SK-N-SH treated with all-trans-retinoic acid at 6 μM for 48 hours (cell line): ENCODE measurements at regions not wholly inside any gene's neighbourhood (a gene's known extent, or its start where the extent isn't known, plus 50 kb on each side); places are given as distances from the start of the nearest gene placed in this dataset.

Experiments used
- ATAC-seq: fragments of 200-7000 bp; cut with Tn5 transposase; 3 replicates; pipeline ENCODE4 v1.9.1; 2020; ENCODE audit warnings: mild to moderate bottlenecking, moderate library complexity
- BACH2 ChIP-seq: fragments of 250-450 bp; sonication (Bioruptor Pico); IDR thresholded peaks from 2 replicates; pipeline ENCODE4 v1.9.0; 2021; ENCODE audit warnings: mild to moderate bottlenecking, borderline replicate concordance
- ESRRG ChIP-seq: fragments of 250-450 bp; sonication (Bioruptor Pico); IDR thresholded peaks from 2 replicates; pipeline ENCODE4 v1.6.1; 2021; ENCODE audit warnings: mild to moderate bottlenecking
- GLIS3 ChIP-seq: fragments of 250-450 bp; sonication (Bioruptor Pico); IDR thresholded peaks from 2 replicates; pipeline ENCODE4 v1.5.0; 2020; ENCODE audit warnings: mild to moderate bottlenecking, moderate library complexity
- ISL1 ChIP-seq: fragments of 250-450 bp; sonication (Bioruptor Pico); IDR thresholded peaks from 2 replicates; pipeline ENCODE4 v2.1.2; 2022; ENCODE audit warnings: mild to moderate bottlenecking, moderate library complexity
- OSR1 ChIP-seq: fragments of 250-450 bp; sonication (Bioruptor Pico); IDR thresholded peaks from 2 replicates; pipeline ENCODE4 v1.8.0; 2022; ENCODE audit warnings: moderate library complexity, mild to moderate bottlenecking, inconsistent platforms
- PPARA ChIP-seq: fragments of 250-450 bp; sonication (Bioruptor Pico); IDR thresholded peaks from 2 replicates; pipeline ENCODE4 v1.5.0; 2020; ENCODE audit warnings: mild to moderate bottlenecking, borderline replicate concordance
- RARB ChIP-seq: fragments of 250-450 bp; sonication (Bioruptor Pico); IDR thresholded peaks from 2 replicates; pipeline ENCODE4 v1.8.0; 2021; ENCODE audit warnings: mild to moderate bottlenecking, moderate library complexity
- TCF4 ChIP-seq: fragments of 250-450 bp; sonication (Bioruptor Pico); IDR thresholded peaks from 2 replicates; pipeline ENCODE4 v1.8.0; 2021; ENCODE audit warnings: mild to moderate bottlenecking, moderate library complexity, borderline replicate concordance
- TOX ChIP-seq: fragments of 250-450 bp; sonication (Bioruptor Pico); IDR thresholded peaks from 2 replicates; pipeline ENCODE4 v1.8.0; 2021; ENCODE audit warnings: mild to moderate bottlenecking, moderate library complexity, borderline replicate concordance
- ZC3H10 ChIP-seq: fragments of 250-450 bp; sonication (Bioruptor Pico); IDR thresholded peaks from 2 replicates; pipeline ENCODE4 v1.5.1; 2021; ENCODE audit warnings: mild to moderate bottlenecking, moderate library complexity
- ZFP3 ChIP-seq: fragments of 250-450 bp; sonication (Bioruptor Pico); IDR thresholded peaks from 2 replicates; pipeline ENCODE4 v1.5.0; 2020; ENCODE audit warnings: mild to moderate bottlenecking, moderate library complexity
- ZFP30 ChIP-seq: fragments of 450-650 bp; formaldehyde crosslinking; IDR thresholded peaks from 2 replicates; pipeline ENCODE4 v1.5.0; 2022; ENCODE audit warnings: mild to moderate bottlenecking, moderate library complexity
- ZNF565 ChIP-seq: fragments of 450-650 bp; formaldehyde crosslinking; conservative IDR thresholded peaks from 2 replicates; pipeline ENCODE4 v1.5.0; 2020; ENCODE audit warnings: low read depth, mild to moderate bottlenecking, moderate library complexity
- ZNF70 ChIP-seq: fragments of 450-650 bp; formaldehyde crosslinking; IDR thresholded peaks from 2 replicates; pipeline ENCODE4 v1.5.0; 2020; ENCODE audit warnings: mild to moderate bottlenecking, moderate library complexity
- ZNF8 ChIP-seq: fragments of 450-650 bp; formaldehyde crosslinking; IDR thresholded peaks from 2 replicates; pipeline ENCODE4 v1.5.0; 2020; ENCODE audit warnings: mild to moderate bottlenecking, moderate library complexity
- TF ChIP-seq, protein P1 (sequence below): fragments of 250-450 bp; sonication (Bioruptor Pico); IDR thresholded peaks from 2 replicates; pipeline ENCODE4 v1.8.0; 2020; ENCODE audit warnings: mild to moderate bottlenecking, moderate library complexity, borderline replicate concordance
- TF ChIP-seq, protein P2 (sequence below): fragments of 250-450 bp; sonication (Bioruptor Pico); IDR thresholded peaks from 2 replicates; pipeline ENCODE4 v1.5.0; 2020; ENCODE audit warnings: mild to moderate bottlenecking, moderate library complexity
- TF ChIP-seq, protein P3 (sequence below): fragments of 250-450 bp; sonication (Bioruptor Pico); IDR thresholded peaks from 2 replicates; pipeline ENCODE4 v1.8.0; 2021; ENCODE audit warnings: low read depth, mild to moderate bottlenecking, moderate library complexity, borderline replicate concordance
- TF ChIP-seq, protein P4 (sequence below): fragments of 250-450 bp; sonication (Bioruptor Pico); IDR thresholded peaks from 2 replicates; pipeline ENCODE4 v1.5.1; 2021; ENCODE audit warnings: mild to moderate bottlenecking, moderate library complexity

DNA sequence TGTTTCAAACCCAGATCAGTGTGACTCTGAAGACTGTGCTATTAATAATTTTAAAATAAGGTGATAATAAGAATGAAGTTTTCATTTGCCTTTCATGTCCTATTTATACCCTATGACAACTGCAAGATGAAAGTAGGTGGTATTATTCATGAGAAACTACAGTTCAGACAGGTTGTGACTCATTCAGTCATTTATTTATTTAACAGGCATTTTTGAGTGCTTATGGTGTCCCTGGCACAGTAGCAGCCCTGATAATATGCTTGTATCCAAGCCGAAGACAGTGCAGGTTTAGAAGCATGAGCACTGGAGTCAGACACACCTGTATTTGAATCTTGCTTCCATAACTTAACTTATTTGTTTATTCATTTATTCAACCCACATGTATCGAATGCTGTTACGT, 87.1 kb downstream of the FZD1 start:
- TF ChIP-seq GLIS3 (CRISPR knock-in tag) (no peak), ESRRG (CRISPR knock-in tag) (no peak), ZNF565 (CRISPR knock-in tag) (no peak), ZC3H10 (CRISPR knock-in tag) (no peak), RARB (CRISPR knock-in tag) (no peak), TOX (no peak)
- TF ChIP-seq, protein P1, sequence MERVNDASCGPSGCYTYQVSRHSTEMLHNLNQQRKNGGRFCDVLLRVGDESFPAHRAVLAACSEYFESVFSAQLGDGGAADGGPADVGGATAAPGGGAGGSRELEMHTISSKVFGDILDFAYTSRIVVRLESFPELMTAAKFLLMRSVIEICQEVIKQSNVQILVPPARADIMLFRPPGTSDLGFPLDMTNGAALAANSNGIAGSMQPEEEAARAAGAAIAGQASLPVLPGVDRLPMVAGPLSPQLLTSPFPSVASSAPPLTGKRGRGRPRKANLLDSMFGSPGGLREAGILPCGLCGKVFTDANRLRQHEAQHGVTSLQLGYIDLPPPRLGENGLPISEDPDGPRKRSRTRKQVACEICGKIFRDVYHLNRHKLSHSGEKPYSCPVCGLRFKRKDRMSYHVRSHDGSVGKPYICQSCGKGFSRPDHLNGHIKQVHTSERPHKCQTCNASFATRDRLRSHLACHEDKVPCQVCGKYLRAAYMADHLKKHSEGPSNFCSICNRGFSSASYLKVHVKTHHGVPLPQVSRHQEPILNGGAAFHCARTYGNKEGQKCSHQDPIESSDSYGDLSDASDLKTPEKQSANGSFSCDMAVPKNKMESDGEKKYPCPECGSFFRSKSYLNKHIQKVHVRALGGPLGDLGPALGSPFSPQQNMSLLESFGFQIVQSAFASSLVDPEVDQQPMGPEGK (CRISPR knock-in tag) = no peak
- TF ChIP-seq, protein P2, sequence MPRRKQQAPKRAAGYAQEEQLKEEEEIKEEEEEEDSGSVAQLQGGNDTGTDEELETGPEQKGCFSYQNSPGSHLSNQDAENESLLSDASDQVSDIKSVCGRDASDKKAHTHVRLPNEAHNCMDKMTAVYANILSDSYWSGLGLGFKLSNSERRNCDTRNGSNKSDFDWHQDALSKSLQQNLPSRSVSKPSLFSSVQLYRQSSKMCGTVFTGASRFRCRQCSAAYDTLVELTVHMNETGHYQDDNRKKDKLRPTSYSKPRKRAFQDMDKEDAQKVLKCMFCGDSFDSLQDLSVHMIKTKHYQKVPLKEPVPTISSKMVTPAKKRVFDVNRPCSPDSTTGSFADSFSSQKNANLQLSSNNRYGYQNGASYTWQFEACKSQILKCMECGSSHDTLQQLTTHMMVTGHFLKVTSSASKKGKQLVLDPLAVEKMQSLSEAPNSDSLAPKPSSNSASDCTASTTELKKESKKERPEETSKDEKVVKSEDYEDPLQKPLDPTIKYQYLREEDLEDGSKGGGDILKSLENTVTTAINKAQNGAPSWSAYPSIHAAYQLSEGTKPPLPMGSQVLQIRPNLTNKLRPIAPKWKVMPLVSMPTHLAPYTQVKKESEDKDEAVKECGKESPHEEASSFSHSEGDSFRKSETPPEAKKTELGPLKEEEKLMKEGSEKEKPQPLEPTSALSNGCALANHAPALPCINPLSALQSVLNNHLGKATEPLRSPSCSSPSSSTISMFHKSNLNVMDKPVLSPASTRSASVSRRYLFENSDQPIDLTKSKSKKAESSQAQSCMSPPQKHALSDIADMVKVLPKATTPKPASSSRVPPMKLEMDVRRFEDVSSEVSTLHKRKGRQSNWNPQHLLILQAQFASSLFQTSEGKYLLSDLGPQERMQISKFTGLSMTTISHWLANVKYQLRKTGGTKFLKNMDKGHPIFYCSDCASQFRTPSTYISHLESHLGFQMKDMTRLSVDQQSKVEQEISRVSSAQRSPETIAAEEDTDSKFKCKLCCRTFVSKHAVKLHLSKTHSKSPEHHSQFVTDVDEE = no peak
- ATAC-seq = no peak

DNA sequence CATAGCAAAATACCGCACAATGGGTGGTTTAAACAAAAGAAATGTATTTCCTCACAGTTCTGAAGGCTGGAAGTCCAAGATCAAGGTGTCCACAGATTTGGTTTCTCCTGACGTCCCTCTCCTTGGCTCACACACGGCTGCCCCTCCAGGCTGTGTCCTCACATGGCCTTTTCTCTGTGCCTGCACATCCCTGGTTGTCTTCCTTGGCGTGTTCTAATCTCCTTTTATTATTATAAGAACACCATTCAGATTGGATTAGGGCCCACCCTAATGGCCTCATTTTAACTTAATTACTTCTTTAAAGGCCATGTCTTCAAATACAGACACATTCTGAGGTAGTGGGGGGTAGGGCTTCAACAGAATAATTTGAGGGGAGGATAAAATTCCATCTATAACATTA, 87.9 kb downstream of the FZD1 start:
- no peak for ATAC-seq
- no peak for TF ChIP-seq PPARA
- TF ChIP-seq ZNF565 (CRISPR knock-in tag) = no peak
- TF ChIP-seq, protein P3, sequence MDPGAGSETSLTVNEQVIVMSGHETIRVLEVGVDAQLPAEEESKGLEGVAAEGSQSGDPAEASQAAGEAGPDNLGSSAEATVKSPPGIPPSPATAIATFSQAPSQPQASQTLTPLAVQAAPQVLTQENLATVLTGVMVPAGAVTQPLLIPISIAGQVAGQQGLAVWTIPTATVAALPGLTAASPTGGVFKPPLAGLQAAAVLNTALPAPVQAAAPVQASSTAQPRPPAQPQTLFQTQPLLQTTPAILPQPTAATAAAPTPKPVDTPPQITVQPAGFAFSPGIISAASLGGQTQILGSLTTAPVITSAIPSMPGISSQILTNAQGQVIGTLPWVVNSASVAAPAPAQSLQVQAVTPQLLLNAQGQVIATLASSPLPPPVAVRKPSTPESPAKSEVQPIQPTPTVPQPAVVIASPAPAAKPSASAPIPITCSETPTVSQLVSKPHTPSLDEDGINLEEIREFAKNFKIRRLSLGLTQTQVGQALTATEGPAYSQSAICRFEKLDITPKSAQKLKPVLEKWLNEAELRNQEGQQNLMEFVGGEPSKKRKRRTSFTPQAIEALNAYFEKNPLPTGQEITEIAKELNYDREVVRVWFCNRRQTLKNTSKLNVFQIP = no peak
- TF ChIP-seq BACH2 = no peak
- no peak for TF ChIP-seq ZFP3 (CRISPR knock-in tag)
- no peak for TF ChIP-seq ZNF8
- no peak for TF ChIP-seq ZFP30 (CRISPR knock-in tag)
- TF ChIP-seq, protein P1 (CRISPR knock-in tag) = no peak
- no peak for TF ChIP-seq ZNF70 (CRISPR knock-in tag)
- no peak for TF ChIP-seq TCF4 (CRISPR knock-in tag)

DNA sequence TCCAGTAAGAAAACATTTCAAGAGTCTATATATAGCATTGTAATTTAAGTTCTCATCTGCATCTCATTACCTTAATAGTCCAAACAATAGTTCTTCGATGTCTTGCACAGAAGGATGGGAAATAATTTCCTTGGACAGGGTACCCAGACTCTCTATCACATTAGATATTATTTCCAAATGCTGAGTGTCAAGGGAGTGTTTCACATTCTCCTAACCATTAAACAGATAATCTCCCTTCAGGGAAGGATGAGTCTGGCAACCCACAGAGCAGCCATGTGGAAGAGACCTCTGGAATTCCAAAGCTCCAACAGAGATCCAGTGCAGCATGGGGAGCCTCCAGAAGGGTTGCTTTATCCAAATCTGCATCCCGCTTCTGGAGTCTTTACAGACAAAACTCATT, 89.6 kb downstream of the FZD1 start:
- peak; percentile 24; the same call in 1 of the 3 replicates for ATAC-seq
- TF ChIP-seq OSR1 (CRISPR knock-in tag) (no peak), ZNF565 (CRISPR knock-in tag) (no peak), GLIS3 (CRISPR knock-in tag) (no peak), ZNF8 (no peak), ISL1 (CRISPR knock-in tag) (no peak), ZFP30 (CRISPR knock-in tag) (no peak), TCF4 (CRISPR knock-in tag) (no peak)
- TF ChIP-seq, protein P1 (CRISPR knock-in tag) = no peak
- TF ChIP-seq, protein P4, sequence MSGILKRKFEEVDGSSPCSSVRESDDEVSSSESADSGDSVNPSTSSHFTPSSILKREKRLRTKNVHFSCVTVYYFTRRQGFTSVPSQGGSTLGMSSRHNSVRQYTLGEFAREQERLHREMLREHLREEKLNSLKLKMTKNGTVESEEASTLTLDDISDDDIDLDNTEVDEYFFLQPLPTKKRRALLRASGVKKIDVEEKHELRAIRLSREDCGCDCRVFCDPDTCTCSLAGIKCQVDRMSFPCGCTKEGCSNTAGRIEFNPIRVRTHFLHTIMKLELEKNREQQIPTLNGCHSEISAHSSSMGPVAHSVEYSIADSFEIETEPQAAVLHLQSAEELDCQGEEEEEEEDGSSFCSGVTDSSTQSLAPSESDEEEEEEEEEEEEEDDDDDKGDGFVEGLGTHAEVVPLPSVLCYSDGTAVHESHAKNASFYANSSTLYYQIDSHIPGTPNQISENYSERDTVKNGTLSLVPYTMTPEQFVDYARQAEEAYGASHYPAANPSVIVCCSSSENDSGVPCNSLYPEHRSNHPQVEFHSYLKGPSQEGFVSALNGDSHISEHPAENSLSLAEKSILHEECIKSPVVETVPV = no peak
- TF ChIP-seq, protein P2 = no peak
